ENCODE measurements at regions not wholly inside any gene's neighbourhood (a gene's known extent, or its start where the extent isn't known, plus 50 kb on each side); places are given as distances from the start of the nearest gene placed in this dataset.

DNA sequence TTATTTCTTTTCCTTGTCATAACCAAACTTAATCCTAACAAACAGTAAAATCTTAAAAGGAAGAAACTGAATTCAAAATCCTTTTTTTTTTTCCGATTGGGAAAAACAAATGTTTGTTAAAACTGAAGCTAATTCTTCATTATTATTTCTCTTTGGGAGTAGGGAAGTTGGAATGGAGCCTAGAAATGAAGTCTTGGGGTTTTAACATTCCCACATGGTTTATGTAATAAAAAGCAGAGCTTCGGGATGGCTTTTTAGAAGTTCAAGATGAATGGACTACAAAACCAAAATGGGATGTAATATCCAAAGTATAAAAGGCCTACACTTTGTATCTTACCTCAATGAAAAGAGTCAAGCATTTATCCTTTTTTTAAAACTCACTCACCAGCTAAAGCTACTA, 189.0 kb upstream of the TMC3 start:
- in situ Hi-C loops (cut with MboI) (no loop called here), intact Hi-C loops (cut with micrococcal nuclease) (no loop called here)
- Histone ChIP-seq H3K27me3 (ENCODE audit: control insufficient read depth in 2 of 2, insufficient read depth in 2 of 2, low read length in 2 of 2) (no peaks in the 10 kb centered on the region; a peak in 1 of 5 replicates), H3K36me3 (ENCODE audit: control insufficient read depth, insufficient read depth, low read length) (no peaks in the 10 kb centered on the region), H3K79me2 (ENCODE audit: control insufficient read depth, insufficient read depth, low read length) (no peaks in the 10 kb centered on the region), H3K4me1 (replicated peaks in 1 of 2; ENCODE audit: control insufficient read depth in 2 of 2, insufficient read depth in 2 of 2, low read length in 2 of 2) (no peaks in the 10 kb centered on the region), H3K9me1 (ENCODE audit: control insufficient read depth, insufficient read depth, low read length) (no peaks in the 10 kb centered on the region), H4K20me1 (replicated peaks; ENCODE audit: control insufficient read depth, insufficient read depth, low read length) (no peaks in the 10 kb centered on the region), H3K9ac (ENCODE audit: insufficient read depth in 1 of 2, low read depth in 2 of 2, low read length in 2 of 2) (no peak overlapping the region), H3K4me3 (no peak overlapping the region), H2AFZ (ENCODE audit: low read depth, low read length) (no peak overlapping the region), H3K4me2 (ENCODE audit: insufficient read depth, low read length) (no peak overlapping the region), H3K9me3 (replicated peaks; ENCODE audit: control insufficient read depth, insufficient read depth, low read depth, low read length) (no peaks in the 10 kb centered on the region), H3K27ac (ENCODE audit: extremely low read depth, low read depth, low read length) (no peak overlapping the region)
- ATAC-seq = no peak
- ChIA-PET POLR2A (no interaction called here), CTCF (ENCODE audit: low intra/inter-chr PET ratio) (no interaction called here)
- FAIRE-seq = no peak
- no TSS peak for BruUV-seq (replicated peaks)
- 0% methylated on average over 2 of the region's 2 CpGs for WGBS (ENCODE audit: insufficient coverage, low coverage, missing lambda C conversion rate)
- DNase-seq (ENCODE audit: extremely low read depth in 1 of 4, low spot score in 3 of 4) = no peak
- TF ChIP-seq POLR2A (conservative IDR thresholded peaks at IDR 0.05) = no peak
- no peak for TF ChIP-seq KLF10 (CRISPR knock-in tag; IDR thresholded peaks at IDR 0.05)
- no peak for TF ChIP-seq ZNF354B (CRISPR knock-in tag; IDR thresholded peaks at IDR 0.05)
- TF ChIP-seq, protein P1, sequence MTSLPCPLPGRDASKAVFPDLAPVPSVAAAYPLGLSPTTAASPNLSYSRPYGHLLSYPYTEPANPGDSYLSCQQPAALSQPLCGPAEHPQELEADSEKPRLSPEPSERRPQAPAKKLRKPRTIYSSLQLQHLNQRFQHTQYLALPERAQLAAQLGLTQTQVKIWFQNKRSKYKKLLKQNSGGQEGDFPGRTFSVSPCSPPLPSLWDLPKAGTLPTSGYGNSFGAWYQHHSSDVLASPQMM (CRISPR knock-in tag; IDR thresholded peaks at IDR 0.05) = no peak
- no peak for TF ChIP-seq DACH1 (IDR thresholded peaks at IDR 0.05; ENCODE audit: partially characterized antibody)
- TF ChIP-seq, protein P2, sequence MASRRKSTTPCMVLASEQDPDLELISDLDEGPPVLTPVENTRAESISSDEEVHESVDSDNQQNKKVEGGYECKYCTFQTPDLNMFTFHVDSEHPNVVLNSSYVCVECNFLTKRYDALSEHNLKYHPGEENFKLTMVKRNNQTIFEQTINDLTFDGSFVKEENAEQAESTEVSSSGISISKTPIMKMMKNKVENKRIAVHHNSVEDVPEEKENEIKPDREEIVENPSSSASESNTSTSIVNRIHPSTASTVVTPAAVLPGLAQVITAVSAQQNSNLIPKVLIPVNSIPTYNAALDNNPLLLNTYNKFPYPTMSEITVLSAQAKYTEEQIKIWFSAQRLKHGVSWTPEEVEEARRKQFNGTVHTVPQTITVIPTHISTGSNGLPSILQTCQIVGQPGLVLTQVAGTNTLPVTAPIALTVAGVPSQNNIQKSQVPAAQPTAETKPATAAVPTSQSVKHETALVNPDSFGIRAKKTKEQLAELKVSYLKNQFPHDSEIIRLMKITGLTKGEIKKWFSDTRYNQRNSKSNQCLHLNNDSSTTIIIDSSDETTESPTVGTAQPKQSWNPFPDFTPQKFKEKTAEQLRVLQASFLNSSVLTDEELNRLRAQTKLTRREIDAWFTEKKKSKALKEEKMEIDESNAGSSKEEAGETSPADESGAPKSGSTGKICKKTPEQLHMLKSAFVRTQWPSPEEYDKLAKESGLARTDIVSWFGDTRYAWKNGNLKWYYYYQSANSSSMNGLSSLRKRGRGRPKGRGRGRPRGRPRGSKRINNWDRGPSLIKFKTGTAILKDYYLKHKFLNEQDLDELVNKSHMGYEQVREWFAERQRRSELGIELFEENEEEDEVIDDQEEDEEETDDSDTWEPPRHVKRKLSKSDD (conservative IDR thresholded peaks at IDR 0.05; ENCODE audit: low read length) = no peak
- TF ChIP-seq, protein P3, sequence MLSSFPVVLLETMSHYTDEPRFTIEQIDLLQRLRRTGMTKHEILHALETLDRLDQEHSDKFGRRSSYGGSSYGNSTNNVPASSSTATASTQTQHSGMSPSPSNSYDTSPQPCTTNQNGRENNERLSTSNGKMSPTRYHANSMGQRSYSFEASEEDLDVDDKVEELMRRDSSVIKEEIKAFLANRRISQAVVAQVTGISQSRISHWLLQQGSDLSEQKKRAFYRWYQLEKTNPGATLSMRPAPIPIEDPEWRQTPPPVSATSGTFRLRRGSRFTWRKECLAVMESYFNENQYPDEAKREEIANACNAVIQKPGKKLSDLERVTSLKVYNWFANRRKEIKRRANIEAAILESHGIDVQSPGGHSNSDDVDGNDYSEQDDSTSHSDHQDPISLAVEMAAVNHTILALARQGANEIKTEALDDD (IDR thresholded peaks at IDR 0.05) = no peak
- no peak for TF ChIP-seq ZNF174 (CRISPR knock-in tag; IDR thresholded peaks at IDR 0.05)
- TF ChIP-seq FOXJ2 (tag; IDR thresholded peaks at IDR 0.05) = no peak
- TF ChIP-seq, protein P4, sequence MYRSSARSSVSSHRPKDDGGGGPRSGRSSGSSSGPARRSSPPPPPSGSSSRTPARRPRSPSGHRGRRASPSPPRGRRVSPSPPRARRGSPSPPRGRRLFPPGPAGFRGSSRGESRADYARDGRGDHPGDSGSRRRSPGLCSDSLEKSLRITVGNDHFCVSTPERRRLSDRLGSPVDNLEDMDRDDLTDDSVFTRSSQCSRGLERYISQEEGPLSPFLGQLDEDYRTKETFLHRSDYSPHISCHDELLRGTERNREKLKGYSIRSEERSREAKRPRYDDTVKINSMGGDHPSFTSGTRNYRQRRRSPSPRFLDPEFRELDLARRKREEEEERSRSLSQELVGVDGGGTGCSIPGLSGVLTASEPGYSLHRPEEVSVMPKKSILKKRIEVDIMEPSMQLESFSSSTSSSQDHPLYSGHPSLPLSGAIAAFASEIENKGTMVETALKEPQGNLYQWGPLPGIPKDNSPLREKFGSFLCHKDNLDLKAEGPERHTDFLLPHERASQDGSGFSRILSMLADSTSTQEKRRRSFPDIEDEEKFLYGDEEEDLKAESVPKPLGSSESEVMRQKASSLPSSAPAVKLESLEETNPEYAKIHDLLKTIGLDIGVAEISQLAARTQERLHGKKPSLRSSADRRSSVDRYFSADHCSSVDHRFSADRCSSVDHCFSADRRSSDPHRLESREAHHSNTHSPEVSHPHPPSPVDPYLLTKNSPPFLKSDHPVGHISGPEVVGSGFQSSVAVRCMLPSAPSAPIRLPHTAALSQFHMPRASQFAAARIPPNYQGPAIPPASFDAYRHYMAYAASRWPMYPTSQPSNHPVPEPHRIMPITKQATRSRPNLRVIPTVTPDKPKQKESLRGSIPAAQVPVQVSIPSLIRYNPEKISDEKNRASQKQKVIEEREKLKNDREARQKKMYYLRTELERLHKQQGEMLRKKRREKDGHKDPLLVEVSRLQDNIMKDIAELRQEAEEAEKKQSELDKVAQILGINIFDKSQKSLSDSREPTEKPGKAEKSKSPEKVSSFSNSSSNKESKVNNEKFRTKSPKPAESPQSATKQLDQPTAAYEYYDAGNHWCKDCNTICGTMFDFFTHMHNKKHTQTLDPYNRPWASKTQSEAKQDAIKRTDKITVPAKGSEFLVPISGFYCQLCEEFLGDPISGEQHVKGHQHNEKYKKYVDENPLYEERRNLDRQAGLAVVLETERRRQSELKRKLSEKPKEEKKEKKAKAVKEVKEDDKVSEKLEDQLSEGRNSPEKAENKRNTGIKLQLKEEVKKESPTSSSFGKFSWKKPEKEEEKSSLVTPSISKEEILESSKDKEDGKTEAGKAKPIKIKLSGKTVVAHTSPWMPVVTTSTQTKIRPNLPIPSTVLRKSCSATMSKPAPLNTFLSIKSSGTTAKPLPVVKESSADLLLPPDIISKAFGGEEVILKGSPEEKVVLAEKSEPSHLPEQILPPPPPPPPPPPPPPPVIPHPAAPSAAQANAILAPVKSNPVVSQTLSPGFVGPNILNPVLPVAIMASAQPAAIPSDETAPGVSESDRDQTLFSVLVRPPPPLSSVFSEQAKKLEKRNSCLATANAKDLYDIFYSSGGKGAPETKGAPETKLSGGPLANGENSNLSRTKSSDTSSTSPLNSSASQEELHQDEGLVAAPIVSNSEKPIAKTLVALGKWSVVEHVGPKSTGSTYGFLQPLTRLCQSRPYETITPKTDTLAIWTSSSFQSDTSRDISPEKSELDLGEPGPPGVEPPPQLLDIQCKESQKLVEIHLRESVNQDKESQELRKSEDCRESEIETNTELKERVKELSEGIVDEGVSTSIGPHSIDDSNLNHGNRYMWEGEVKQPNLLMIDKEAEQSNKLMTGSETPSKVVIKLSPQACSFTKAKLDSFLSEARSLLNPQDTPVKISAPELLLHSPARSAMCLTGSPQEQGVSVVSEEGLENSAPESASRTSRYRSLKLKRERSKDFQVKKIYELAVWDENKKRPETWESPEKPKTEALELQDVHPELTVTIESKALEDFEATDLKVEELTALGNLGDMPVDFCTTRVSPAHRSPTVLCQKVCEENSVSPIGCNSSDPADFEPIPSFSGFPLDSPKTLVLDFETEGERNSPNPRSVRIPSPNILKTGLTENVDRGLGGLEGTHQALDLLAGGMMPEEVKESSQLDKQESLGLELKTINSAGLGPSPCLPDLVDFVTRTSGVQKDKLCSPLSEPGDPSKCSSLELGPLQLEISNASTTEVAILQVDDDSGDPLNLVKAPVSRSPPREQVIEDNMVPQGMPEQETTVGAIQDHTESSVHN (IDR thresholded peaks at IDR 0.05; ENCODE audit: borderline replicate concordance in 1 of 2, low read depth in 1 of 2) = no peak
- TF ChIP-seq EP400 (IDR thresholded peaks at IDR 0.05) = no peak
- TF ChIP-seq ZNF263 (CRISPR knock-in tag; IDR thresholded peaks at IDR 0.05; ENCODE audit: borderline replicate concordance) = no peak
- no peak for TF ChIP-seq ZC3H8 (IDR thresholded peaks at IDR 0.05)
